SJSA1 (cell line): ENCODE measurements at regions not wholly inside any gene's neighbourhood (a gene's known extent, or its start where the extent isn't known, plus 50 kb on each side); places are given as distances from the start of the nearest gene placed in this dataset.
"Not testable (repeated sequence)": the region's sequence is repeated elsewhere in the genome, so short reads cannot be mapped to it uniquely, and the experiment has no call there.

ENCODE experiments used
- DNase-seq, 2 experiments: peaks; one replicate each; pipeline ENCODE4 v3.0.0-alpha.2; 2015 to 2020; ENCODE audit warnings: low spot score in 2 of 2, low read depth in 1 of 2
- H3K27ac ChIP-seq: fragments of 250-450 bp; sonication (Bioruptor Pico); 2 replicates; pipeline ENCODE4 v1.5.1; 2020; ENCODE audit warnings: mild to moderate bottlenecking, moderate library complexity
- H3K27me3 ChIP-seq: fragments of 250-450 bp; sonication (Bioruptor Pico); replicated peaks from 2 replicates; pipeline ENCODE4 v1.5.1; 2020; ENCODE audit warnings: mild to moderate bottlenecking, moderate library complexity
- H3K36me3 ChIP-seq: fragments of 250-450 bp; sonication (Bioruptor Pico); 2 replicates; pipeline ENCODE4 v1.5.1; 2020; ENCODE audit warnings: mild to moderate bottlenecking
- H3K4me1 ChIP-seq: fragments of 250-450 bp; sonication (Bioruptor Pico); replicated peaks from 2 replicates; pipeline ENCODE4 v1.6.1; 2021; ENCODE audit warnings: mild to moderate bottlenecking
- H3K4me3 ChIP-seq: fragments of 250-450 bp; sonication (Bioruptor Pico); 2 replicates; pipeline ENCODE4 v1.5.1; 2020; ENCODE audit warnings: mild to moderate bottlenecking
- H3K9me3 ChIP-seq: fragments of 250-450 bp; sonication (Bioruptor Pico); replicated peaks from 2 replicates; pipeline ENCODE4 v1.5.1; 2020; ENCODE audit warnings: mild to moderate bottlenecking

- no peak overlapping the region for H3K27ac ChIP-seq
- no peaks in the 10 kb centered on the region for H3K9me3 ChIP-seq
- peaks cover 4% of the 10 kb centered on the region for H3K4me1 ChIP-seq
- DNase-seq = no peak
- H3K27me3 ChIP-seq = no peaks in the 10 kb centered on the region
- H3K4me3 ChIP-seq = no peak overlapping the region
- H3K36me3 ChIP-seq = no peaks in the 10 kb centered on the region
Observed at GRCh38 chr6:115618256-115618655, 442.4 kb downstream of the FRK start.

DNA sequence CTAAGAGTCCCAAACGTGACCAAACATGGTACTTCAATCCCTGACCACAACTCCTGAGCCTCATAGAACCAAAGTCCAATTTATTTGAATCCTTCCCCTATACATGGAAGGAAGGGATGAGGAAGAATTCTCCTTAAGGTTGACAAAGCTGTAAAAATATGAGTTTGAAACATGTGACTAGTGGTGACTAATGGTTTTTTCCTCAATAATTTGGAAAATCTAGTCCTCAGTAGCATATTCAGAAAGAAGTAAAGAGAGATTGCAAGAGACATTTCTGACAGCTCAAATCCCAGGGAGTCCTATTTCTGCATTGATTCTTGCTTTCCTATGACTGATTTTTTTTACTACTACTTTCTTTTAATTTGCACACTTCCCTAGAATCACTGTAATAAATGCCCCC is 443.7 kb downstream of the FRK start:
- H3K9me3 ChIP-seq = no peaks in the 10 kb centered on the region
- H3K36me3 ChIP-seq = no peaks in the 10 kb centered on the region
- H3K4me3 ChIP-seq = no peak overlapping the region
- peaks cover 8% of the 10 kb centered on the region for H3K4me1 ChIP-seq
- H3K27ac ChIP-seq = no peak overlapping the region
- H3K27me3 ChIP-seq = no peaks in the 10 kb centered on the region
- no peak for DNase-seq

- H3K4me3 ChIP-seq = no peak overlapping the region
- H3K4me1 ChIP-seq = peaks cover 8% of the 10 kb centered on the region
Observed at GRCh38 chr6:115613488-115613887, 447.2 kb downstream of the FRK start.

GRCh38 chr6:115612796-115613479 is 447.8 kb downstream of the FRK start:
- no peaks in the 10 kb centered on the region for H3K9me3 ChIP-seq
- H3K27me3 ChIP-seq = no peaks in the 10 kb centered on the region
- H3K4me1 ChIP-seq = peaks cover 8% of the 10 kb centered on the region
- no peak overlapping the region for H3K27ac ChIP-seq
- no peaks in the 10 kb centered on the region for H3K36me3 ChIP-seq
- DNase-seq = no peak
- H3K4me3 ChIP-seq = no peak overlapping the region

More at GRCh38 chr6:115613488-115613887, 447.2 kb downstream of the FRK start:
- Histone ChIP-seq H3K36me3 (no peaks in the 10 kb centered on the region), H3K27ac (no peak overlapping the region), H3K9me3 (no peaks in the 10 kb centered on the region), H3K27me3 (no peaks in the 10 kb centered on the region)
- DNase-seq = peak in 1 of 2 experiments; percentile 38

DNA sequence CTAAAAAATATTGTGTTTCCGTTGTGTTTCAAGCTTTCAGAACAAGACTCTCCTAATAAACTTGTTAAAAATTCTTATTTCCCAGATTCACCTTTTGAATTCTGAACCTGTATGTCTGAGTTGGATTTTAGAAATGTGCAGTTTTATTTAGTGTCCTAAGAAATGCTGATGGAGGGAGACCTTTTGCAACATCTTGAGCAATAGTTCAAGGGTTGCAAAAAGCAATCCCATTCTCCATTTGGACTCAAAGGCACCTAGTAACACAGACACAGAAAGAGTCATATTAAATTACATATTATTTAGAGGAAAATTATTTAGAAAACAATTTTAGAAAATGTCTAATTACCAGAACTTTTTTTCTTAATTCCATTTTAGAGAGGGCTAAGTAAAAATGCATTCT is 448.5 kb downstream of the FRK start:
- H3K27ac ChIP-seq = no peak overlapping the region
- no peak overlapping the region for H3K4me3 ChIP-seq
- H3K27me3 ChIP-seq = no peaks in the 10 kb centered on the region
- DNase-seq = no peak
- peaks cover 8% of the 10 kb centered on the region for H3K4me1 ChIP-seq
- no peaks in the 10 kb centered on the region for H3K9me3 ChIP-seq
- H3K36me3 ChIP-seq = no peaks in the 10 kb centered on the region

- Histone ChIP-seq H3K4me3 (no peak overlapping the region), H3K27me3 (no peaks in the 10 kb centered on the region), H3K27ac (no peak overlapping the region), H3K4me1 (peaks cover 8% of the 10 kb centered on the region), H3K9me3 (no peaks in the 10 kb centered on the region), H3K36me3 (no peaks in the 10 kb centered on the region)
- no peak for DNase-seq
Observed at GRCh38 chr6:115610696-115611095, 450.0 kb downstream of the FRK start.

GRCh38 chr6:115609111-115609510 is 451.6 kb downstream of the FRK start:
- Histone ChIP-seq H3K27ac (no peak overlapping the region), H3K9me3 (no peaks in the 10 kb centered on the region), H3K36me3 (no peaks in the 10 kb centered on the region), H3K4me1 (peaks cover 8% of the 10 kb centered on the region), H3K4me3 (no peak overlapping the region), H3K27me3 (no peaks in the 10 kb centered on the region)
- no peak for DNase-seq

GRCh38 chr6:115602466-115602865 is 458.2 kb downstream of the FRK start:
- no peaks in the 10 kb centered on the region for H3K36me3 ChIP-seq
- H3K4me3 ChIP-seq = no peak overlapping the region
- H3K27ac ChIP-seq = no peak overlapping the region
- no peaks in the 10 kb centered on the region for H3K4me1 ChIP-seq
- no peak for DNase-seq
- H3K9me3 ChIP-seq = no peaks in the 10 kb centered on the region
- H3K27me3 ChIP-seq = 0 out of 2 replicates have a peak, but pooled peaks cover 2% of the 10 kb centered on the region

DNA sequence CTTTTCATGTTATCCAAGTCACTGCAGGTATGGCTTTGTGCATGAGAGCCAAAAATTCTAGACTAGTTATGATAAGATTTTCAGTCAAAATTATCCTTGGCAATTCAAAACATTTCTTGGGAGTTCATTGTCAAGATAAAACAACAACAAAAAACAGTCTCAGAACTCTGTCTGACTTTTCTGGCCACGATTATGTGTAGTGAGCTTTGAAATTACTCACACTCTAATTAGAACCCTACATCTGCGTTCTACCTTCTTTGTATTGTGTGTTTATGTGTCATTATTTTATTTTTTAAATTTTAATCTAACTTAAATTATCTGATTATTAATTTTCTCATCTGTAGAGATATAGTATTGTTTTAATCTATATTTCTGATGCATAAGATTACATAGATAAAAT is 459.2 kb downstream of the FRK start:
- Histone ChIP-seq H3K4me3 (no peak overlapping the region), H3K27me3 (0 out of 2 replicates have a peak, but pooled peaks cover 2% of the 10 kb centered on the region), H3K9me3 (no peaks in the 10 kb centered on the region), H3K27ac (no peak overlapping the region), H3K36me3 (no peaks in the 10 kb centered on the region), H3K4me1 (no peaks in the 10 kb centered on the region)
- DNase-seq = no peak

DNA sequence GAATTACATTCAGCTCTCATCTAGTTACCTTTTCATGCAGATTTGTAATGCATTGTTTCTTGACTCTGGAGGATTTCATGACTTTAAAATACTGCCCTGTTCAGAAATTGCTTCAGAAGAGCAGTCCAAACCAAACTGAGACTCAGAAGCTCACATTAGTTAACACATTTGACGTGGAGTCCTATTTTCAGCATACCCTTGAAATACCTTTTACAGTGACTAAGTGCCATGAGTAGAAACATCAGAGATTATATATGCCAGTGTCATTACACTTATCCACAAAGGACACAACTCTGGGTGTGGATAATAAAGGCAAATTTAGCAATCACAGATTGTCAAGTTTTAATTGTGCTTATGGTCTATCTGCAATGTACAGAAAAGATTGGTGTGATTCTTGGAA is 459.6 kb downstream of the FRK start:
- H3K27me3 ChIP-seq = 0 out of 2 replicates have a peak, but pooled peaks cover 2% of the 10 kb centered on the region
- H3K9me3 ChIP-seq = no peaks in the 10 kb centered on the region
- H3K4me3 ChIP-seq = no peak overlapping the region
- no peak for DNase-seq
- H3K27ac ChIP-seq = no peak overlapping the region
- no peaks in the 10 kb centered on the region for H3K36me3 ChIP-seq
- H3K4me1 ChIP-seq = no peaks in the 10 kb centered on the region

DNA sequence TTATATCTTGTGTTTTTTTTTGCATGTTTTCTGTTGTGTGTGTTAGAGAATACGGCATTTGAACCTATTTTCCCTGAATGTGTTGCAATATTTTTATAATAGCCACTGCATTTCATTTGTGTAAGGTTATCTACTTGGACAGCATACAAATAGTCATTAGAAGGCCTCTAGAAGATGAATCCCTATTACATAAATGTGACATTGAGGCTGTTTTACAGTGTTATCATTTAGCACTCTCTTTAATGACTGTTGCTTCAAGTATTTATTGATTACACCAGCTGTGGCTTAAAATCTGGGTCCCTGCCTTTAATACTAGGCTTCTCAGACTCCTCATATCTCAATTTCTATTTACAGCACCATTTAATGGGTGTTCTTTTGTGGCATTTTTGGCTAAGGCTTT is 465.8 kb downstream of the FRK start:
- Histone ChIP-seq H3K27me3 (no peaks in the 10 kb centered on the region), H3K36me3 (no peaks in the 10 kb centered on the region), H3K4me1 (no peaks in the 10 kb centered on the region), H3K27ac (no peak overlapping the region), H3K9me3 (no peaks in the 10 kb centered on the region), H3K4me3 (no peak overlapping the region)
- DNase-seq = no peak

DNA sequence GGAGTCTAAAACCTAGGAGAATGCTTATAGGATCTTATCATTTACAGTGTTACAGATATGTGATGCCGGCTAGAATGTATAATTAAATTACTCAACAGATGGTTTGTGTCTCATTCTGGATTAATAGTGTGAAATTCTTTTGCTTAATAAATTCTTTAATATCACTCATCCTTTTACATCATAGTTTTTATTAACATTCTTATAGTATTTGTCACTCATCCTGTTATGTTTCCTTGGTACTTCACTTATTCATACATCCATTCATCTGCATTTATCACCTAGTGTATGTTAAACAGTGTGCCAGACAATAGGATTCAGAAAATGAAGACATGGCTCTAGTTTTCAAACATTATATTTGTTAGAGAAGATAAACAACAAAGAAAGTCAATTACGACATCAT is 468.7 kb downstream of the FRK start:
- no peaks in the 10 kb centered on the region for H3K36me3 ChIP-seq
- no peaks in the 10 kb centered on the region for H3K27me3 ChIP-seq
- no peak overlapping the region for H3K27ac ChIP-seq
- DNase-seq = no peak
- H3K9me3 ChIP-seq = no peaks in the 10 kb centered on the region
- H3K4me3 ChIP-seq = no peak overlapping the region
- H3K4me1 ChIP-seq = no peaks in the 10 kb centered on the region

GRCh38 chr6:115589072-115589471 is 471.6 kb downstream of the FRK start:
- H3K36me3 ChIP-seq, H3K27me3 ChIP-seq, H3K27ac ChIP-seq, DNase-seq, H3K4me3 ChIP-seq, H3K9me3 ChIP-seq, H3K4me1 ChIP-seq: not testable (repeated sequence)

GRCh38 chr6:115583290-115583689 is 477.4 kb downstream of the FRK start:
- H3K36me3 ChIP-seq = no peaks in the 10 kb centered on the region
- no peaks in the 10 kb centered on the region for H3K27me3 ChIP-seq
- H3K4me3 ChIP-seq = no peak overlapping the region
- H3K4me1 ChIP-seq = no peaks in the 10 kb centered on the region
- no peak for DNase-seq
- no peak overlapping the region for H3K27ac ChIP-seq
- H3K9me3 ChIP-seq = no peaks in the 10 kb centered on the region

DNA sequence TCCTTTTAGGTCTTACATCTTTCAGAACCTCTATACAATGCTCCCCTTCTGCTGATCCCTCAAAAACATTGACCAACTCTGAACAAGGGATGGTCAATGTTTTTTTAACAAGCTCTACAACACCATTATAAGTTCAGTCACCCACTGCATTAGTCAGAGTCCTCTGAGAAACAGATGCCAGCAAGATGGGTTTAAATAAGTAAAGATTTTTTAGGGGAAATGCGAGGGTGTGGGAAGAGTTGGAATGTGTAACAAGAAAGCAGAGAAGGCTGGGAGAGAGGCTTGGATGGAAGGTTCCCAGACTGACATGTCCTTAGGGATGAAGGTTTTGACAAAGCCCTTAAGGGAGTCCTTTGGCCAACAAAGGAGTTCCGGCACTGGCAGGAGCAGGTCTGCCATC is 478.3 kb downstream of the FRK start:
- Histone ChIP-seq H3K27me3 (no peaks in the 10 kb centered on the region), H3K9me3 (no peaks in the 10 kb centered on the region), H3K4me3 (no peak overlapping the region), H3K36me3 (no peaks in the 10 kb centered on the region), H3K4me1 (no peaks in the 10 kb centered on the region), H3K27ac (no peak overlapping the region)
- DNase-seq = no peak
